WTC11 (cell line): ENCODE measurements at regions not wholly inside any gene's neighbourhood (a gene's known extent, or its start where the extent isn't known, plus 50 kb on each side); places are given as distances from the start of the nearest gene placed in this dataset.

Source experiments
- ATAC-seq: fragments of 200-7000 bp; cut with Tn5 transposase; 2 replicates; pipeline ENCODE4 v1.10.0; 2021; ENCODE audit warnings: mild to moderate bottlenecking, moderate library complexity
- CTCF ChIA-PET: fragments of 300-600 bp; sonication (Branson Sonifier 250); formaldehyde crosslinking; loops from one replicate; lab custom pipeline; 2021; ENCODE audit warnings: antibody characterized with exemption; lab: Charles Lee
- POLR2A ChIA-PET: fragments of 350-600 bp; sonication (Branson Sonifier 250); formaldehyde crosslinking; loops from one replicate; lab custom pipeline; 2021; ENCODE audit warnings: antibody characterized with exemption; lab: Charles Lee
- DNase-seq: peaks from one replicate; pipeline ENCODE4 v3.0.0; 2021; ENCODE audit warnings: low spot score
- H3K27ac Mint-ChIP-seq: 2 replicates; pipeline ENCODE4 v1.8.0; 2021; ENCODE audit warnings: mixed read lengths
- H3K27me3 Mint-ChIP-seq: 2 replicates; pipeline ENCODE4 v1.8.0; 2021; ENCODE audit warnings: low read depth, mild to moderate bottlenecking, moderate library complexity, mixed read lengths
- H3K36me3 Mint-ChIP-seq: 2 replicates; pipeline ENCODE4 v1.8.0; 2021; ENCODE audit warnings: mixed read lengths
- H3K4me1 Mint-ChIP-seq: 2 replicates; pipeline ENCODE4 v1.8.0; 2022; ENCODE audit warnings: mixed read lengths
- H3K4me3 Mint-ChIP-seq: 2 replicates; pipeline ENCODE4 v1.8.0; 2021; ENCODE audit warnings: mild to moderate bottlenecking, moderate library complexity, mixed read lengths
- H3K9me3 Mint-ChIP-seq: 2 replicates; pipeline ENCODE4 v1.8.0; 2021; ENCODE audit warnings: mixed read lengths
- AR ChIP-seq: fragments of 250-450 bp; sonication (Bioruptor Pico); IDR thresholded peaks from 2 replicates; pipeline ENCODE4 v1.9.0; 2021; ENCODE audit warnings: mild to moderate bottlenecking
- ATF1 ChIP-seq: sonication (generic); formaldehyde crosslinking; IDR thresholded peaks from 2 replicates; pipeline ENCODE4 v1.8.1; 2023; ENCODE audit warnings: mild to moderate bottlenecking, moderate library complexity, missing genetic modification reagents
- ATF3 ChIP-seq: sonication (generic); formaldehyde crosslinking; conservative IDR thresholded peaks from 2 replicates; pipeline ENCODE4 v1.8.1; 2022; ENCODE audit warnings: mild to moderate bottlenecking, missing genetic modification reagents
- E2F1 ChIP-seq: sonication (generic); formaldehyde crosslinking; IDR thresholded peaks from 2 replicates; pipeline ENCODE4 v1.8.0; 2022; ENCODE audit warnings: mild to moderate bottlenecking, missing genetic modification reagents
- E2F5 ChIP-seq: sonication (generic); formaldehyde crosslinking; IDR thresholded peaks from 2 replicates; pipeline ENCODE4 v1.8.1; 2022; ENCODE audit warnings: mild to moderate bottlenecking, moderate library complexity, missing genetic modification reagents
- ERG ChIP-seq: fragments of 250-450 bp; sonication (Bioruptor Pico); IDR thresholded peaks from 2 replicates; pipeline ENCODE4 v1.8.0; 2021; ENCODE audit warnings: mild to moderate bottlenecking
- HMGA2 ChIP-seq: fragments of 250-450 bp; sonication (Bioruptor Pico); IDR thresholded peaks from 2 replicates; pipeline ENCODE4 v1.4.0; 2021; ENCODE audit warnings: mild to moderate bottlenecking, moderate library complexity
- IRF2 ChIP-seq: sonication (generic); formaldehyde crosslinking; IDR thresholded peaks from 2 replicates; pipeline ENCODE4 v1.8.0; 2022; ENCODE audit warnings: low read depth, missing genetic modification reagents, borderline replicate concordance
- JUN ChIP-seq: sonication (generic); formaldehyde crosslinking; IDR thresholded peaks from 2 replicates; pipeline ENCODE4 v1.8.0; 2023; ENCODE audit warnings: mild to moderate bottlenecking, missing genetic modification reagents
- MAX ChIP-seq: sonication (generic); formaldehyde crosslinking; IDR thresholded peaks from 2 replicates; pipeline ENCODE4 v1.8.0; 2022; ENCODE audit warnings: mild to moderate bottlenecking, missing genetic modification reagents
- MXD4 ChIP-seq: fragments of 250-450 bp; sonication (Bioruptor Pico); IDR thresholded peaks from 2 replicates; pipeline ENCODE4 v1.8.0; 2021; ENCODE audit warnings: mild to moderate bottlenecking, moderate library complexity, borderline replicate concordance
- NFYB ChIP-seq: sonication (generic); formaldehyde crosslinking; conservative IDR thresholded peaks from 2 replicates; pipeline ENCODE4 v1.8.0; 2022; ENCODE audit warnings: low read depth, missing genetic modification reagents
- NR3C1 ChIP-seq: sonication (generic); formaldehyde crosslinking; conservative IDR thresholded peaks from 2 replicates; pipeline ENCODE4 v1.8.1; 2023; ENCODE audit warnings: low read depth, mild to moderate bottlenecking, missing genetic modification reagents
- PREB ChIP-seq: sonication (generic); formaldehyde crosslinking; IDR thresholded peaks from 2 replicates; pipeline ENCODE4 v1.8.1; 2022; ENCODE audit warnings: mild to moderate bottlenecking, missing genetic modification reagents, moderate library complexity, borderline replicate concordance
- PRRX2 ChIP-seq: fragments of 250-450 bp; sonication (Bioruptor Pico); IDR thresholded peaks from 2 replicates; pipeline ENCODE4 v1.8.0; 2021; ENCODE audit warnings: mild to moderate bottlenecking
- TEAD4 ChIP-seq: sonication (generic); formaldehyde crosslinking; IDR thresholded peaks from 2 replicates; pipeline ENCODE4 v1.8.0; 2022; ENCODE audit warnings: mild to moderate bottlenecking, missing genetic modification reagents
- TP53 ChIP-seq: sonication (generic); formaldehyde crosslinking; IDR thresholded peaks from 2 replicates; pipeline ENCODE4 v1.8.1; 2023; ENCODE audit warnings: mild to moderate bottlenecking, missing genetic modification reagents
- ZBTB43 ChIP-seq: sonication (generic); formaldehyde crosslinking; IDR thresholded peaks from 2 replicates; pipeline ENCODE4 v1.8.1; 2023; ENCODE audit warnings: mild to moderate bottlenecking, missing genetic modification reagents
- ZNF532 ChIP-seq: fragments of 250-450 bp; sonication (Bioruptor Pico); IDR thresholded peaks from 2 replicates; pipeline ENCODE4 v1.9.0; 2021; ENCODE audit warnings: mild to moderate bottlenecking, borderline replicate concordance

GRCh38 chr3:106488331-106488730 is 619.5 kb upstream of the CBLB start:
- no peak overlapping the region for H3K4me3 Mint-ChIP-seq
- H3K36me3 Mint-ChIP-seq = peaks cover 3% of the 10 kb centered on the region
- POLR2A ChIA-PET = no interaction called here
- H3K9me3 Mint-ChIP-seq = peaks cover 4% of the 10 kb centered on the region
- DNase-seq (no peak), ATAC-seq (no peak)
- no peaks in the 10 kb centered on the region for H3K27me3 Mint-ChIP-seq
- H3K27ac Mint-ChIP-seq = no peak overlapping the region
- no peak for TF ChIP-seq AR (CRISPR knock-in tag)
- TF ChIP-seq TP53 (CRISPR knock-in tag) = no peak
- TF ChIP-seq E2F1 (CRISPR knock-in tag) = no peak
- no peak for TF ChIP-seq ZNF532
- TF ChIP-seq NFYB (CRISPR knock-in tag) = no peak
- TF ChIP-seq MXD4 (CRISPR knock-in tag) = no peak
- TF ChIP-seq NR3C1 (CRISPR knock-in tag) = no peak
- no peak for TF ChIP-seq TEAD4 (CRISPR knock-in tag)
- no peak for TF ChIP-seq E2F5 (CRISPR knock-in tag)
- CTCF ChIA-PET = no interaction called here
- H3K4me1 Mint-ChIP-seq = peaks cover 42% of the 10 kb centered on the region

GRCh38 chr3:106491796-106492195 is 623.0 kb upstream of the CBLB start:
- POLR2A ChIA-PET = no interaction called here
- ATAC-seq (no peak), DNase-seq (no peak)
- CTCF ChIA-PET = no interaction called here
- peaks cover 3% of the 10 kb centered on the region for H3K9me3 Mint-ChIP-seq
- H3K36me3 Mint-ChIP-seq = peaks cover 3% of the 10 kb centered on the region
- no peak overlapping the region for H3K4me3 Mint-ChIP-seq
- no peak overlapping the region for H3K27ac Mint-ChIP-seq
- peaks cover 26% of the 10 kb centered on the region for H3K4me1 Mint-ChIP-seq
- no peaks in the 10 kb centered on the region for H3K27me3 Mint-ChIP-seq
- TF ChIP-seq NFYB (CRISPR knock-in tag) (no peak), MAX (CRISPR knock-in tag) (no peak), E2F1 (CRISPR knock-in tag) (no peak), HMGA2 (CRISPR knock-in tag) (no peak), ATF3 (CRISPR knock-in tag) (no peak), ERG (CRISPR knock-in tag) (no peak), PRRX2 (CRISPR knock-in tag) (no peak), ATF1 (CRISPR knock-in tag) (no peak), ZBTB43 (CRISPR knock-in tag) (no peak), JUN (CRISPR knock-in tag) (no peak), IRF2 (CRISPR knock-in tag) (no peak), PREB (CRISPR knock-in tag) (no peak)
